Adrenal gland (tissue), 9 donors: ENCODE measurements at regions not wholly inside any gene's neighbourhood (a gene's known extent, or its start where the extent isn't known, plus 50 kb on each side); places are given as distances from the start of the nearest gene placed in this dataset.

Experiments
- DNase-seq, 7 donors: peaks; one replicate each; pipeline ENCODE4 v3.0.0-alpha.2; 2019 to 2020
- H3K27ac ChIP-seq, 5 donors: fragments of 200-600 bp; sonication (generic) in 4 of 5; 1 replicate in 3 of 5; 2 replicates in 2 of 5; pipeline versions ENCODE4 v1.5.1 to v1.8.0; 2016 to 2020; ENCODE audit warnings: mild to moderate bottlenecking in 1 of 5
- H3K27me3 ChIP-seq: fragments of 200-600 bp; 2 replicates; pipeline ENCODE4 v1.8.0; 2021
- H3K36me3 ChIP-seq, 2 donors: fragments of 200-600 bp; replicated peaks in 1 of 2; 1 replicate in 1 of 2; 2 replicates in 1 of 2; pipeline versions ENCODE4 v1.5.1 to v1.8.0; 2018 to 2022
- H3K4me1 ChIP-seq, 2 donors: fragments of 200-600 bp; replicated peaks in 1 of 2; 1 replicate in 1 of 2; 2 replicates in 1 of 2; pipeline versions ENCODE4 v1.5.1 to v1.8.0; 2018 to 2021
- H3K4me3 ChIP-seq, 4 donors: fragments of 200-600 bp; sonication (generic) in 3 of 4; one replicate each; pipeline ENCODE4 v1.5.1; 2016 to 2018
- H3K9me3 ChIP-seq, 3 donors: fragments of 200-600 bp; sonication (generic) in 1 of 3; replicated peaks in 1 of 3; 1 replicate in 2 of 3; 2 replicates in 1 of 3; pipeline versions ENCODE4 v1.5.1 to v1.8.0; 2016 to 2021
- CTCF ChIP-seq, 6 experiments: fragments of 450-650 bp in 4 of 6; fragments of 200-600 bp in 2 of 6; sonication (generic) in 1 of 6; IDR thresholded peaks; 1 replicate in 5 of 6; 2 replicates in 1 of 6; pipeline versions ENCODE4 v1.5.1 to v1.8.0; 2016 to 2021; ENCODE audit warnings: antibody characterized with exemption in 6 of 6, mild to moderate bottlenecking in 2 of 6, moderate library complexity in 1 of 6
- POLR2A ChIP-seq, 2 donors: fragments of 450-650 bp; IDR thresholded peaks; one replicate each; pipeline ENCODE4 v1.6.1; 2017; ENCODE audit warnings: antibody characterized with exemption in 2 of 2, mild to moderate bottlenecking in 2 of 2, moderate library complexity in 1 of 2
- WGBS, 4 donors: extraction: QIAGEN DNeasy Blood & Tissue Kit in 2 of 4; methylation state at CpG; one replicate each; pipeline versions ENCODE4 v1.1.5 to v1.1.7; 2013 to 2017; 5-methylcytosine and 5-hydroxymethylcytosine counted together
- intact Hi-C, 2 donors: fragments of 100-400 bp; cut with DNase I; formaldehyde crosslinking; loops; one replicate each; pipeline versions ENCODE4 v1.14.1 to v1.15.0; 2022 to 2023
- donor health status: healthy with polysubstance abuse.
- donor health status: Bipolar disorder and iron deficiency.
- donor health status: DM: yes; HTN: yes; CAD: no.
- donor health status: DM: no; HTN: no; CAD: no.
- donor health status: DM: no; HTN: no; CAD: no.

- Histone ChIP-seq H3K27me3 (no peaks in the 10 kb centered on the region), H3K4me3 (no peak overlapping the region), H3K27ac (no peak overlapping the region), H3K4me1 (no peaks in the 10 kb centered on the region), H3K36me3 (no peaks in the 10 kb centered on the region), H3K9me3 (peaks cover 0 to 6% (median 0%) of the 10 kb centered on the region in 3 donors)
- TF ChIP-seq POLR2A (IDR thresholded peaks at IDR 0.05) (no peak), CTCF (IDR thresholded peaks at IDR 0.05) (no peak)
- intact Hi-C loops, result no loop called here
- no peak for DNase-seq
These were observed 586.6 kb downstream of the RAPGEF2 start for GRCh38 chr4:159689526-159689925.

- Histone ChIP-seq H3K27ac (no peak overlapping the region), H3K36me3 (no peaks in the 10 kb centered on the region), H3K4me1 (no peaks in the 10 kb centered on the region), H3K27me3 (no peaks in the 10 kb centered on the region), H3K4me3 (no peak overlapping the region), H3K9me3 (no peaks in the 10 kb centered on the region)
- WGBS, 4 donors, result 78 to 92% (median 87%) methylated on average over 5 to 6 of the region's 6 CpGs
- TF ChIP-seq POLR2A (IDR thresholded peaks at IDR 0.05) (no peak), CTCF (IDR thresholded peaks at IDR 0.05) (no peak)
- no peak for DNase-seq
- intact Hi-C loops, result no loop called here
These were observed 594.7 kb downstream of the RAPGEF2 start for GRCh38 chr4:159697322-159698283.

DNA sequence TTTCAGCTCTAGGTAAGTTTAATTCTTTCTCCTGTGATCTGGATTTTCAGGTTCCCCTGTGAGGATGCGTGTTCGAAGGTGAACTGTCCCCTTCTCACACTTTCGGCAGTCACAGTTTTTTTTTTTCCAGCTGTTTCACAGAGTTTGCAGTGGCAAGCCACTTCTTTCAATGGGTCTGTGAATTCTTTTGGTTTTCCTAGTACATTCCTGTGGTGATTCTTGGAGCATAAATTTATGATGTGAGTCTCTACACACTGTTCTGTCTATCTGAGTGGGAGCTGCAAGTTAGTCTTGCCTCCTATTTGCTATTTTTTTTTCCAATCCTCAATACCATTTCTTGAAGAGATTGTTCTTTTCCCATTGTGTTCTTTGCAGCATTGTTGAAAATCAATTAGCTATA is 595.5 kb downstream of the RAPGEF2 start:
- no peaks in the 10 kb centered on the region for H3K4me1 ChIP-seq
- H3K9me3 ChIP-seq, result no peaks in the 10 kb centered on the region
- intact Hi-C loops, result no loop called here
- no peak for DNase-seq
- H3K27ac ChIP-seq, result no peak overlapping the region
- 86 to 95% (median 88%) methylated on average over 3 of the region's 3 CpGs for WGBS, 4 donors
- H3K27me3 ChIP-seq, result no peaks in the 10 kb centered on the region
- H3K36me3 ChIP-seq, result no peaks in the 10 kb centered on the region
- no peak overlapping the region for H3K4me3 ChIP-seq
- TF ChIP-seq CTCF (IDR thresholded peaks at IDR 0.05), result no peak
- no peak for TF ChIP-seq POLR2A (IDR thresholded peaks at IDR 0.05)

DNA sequence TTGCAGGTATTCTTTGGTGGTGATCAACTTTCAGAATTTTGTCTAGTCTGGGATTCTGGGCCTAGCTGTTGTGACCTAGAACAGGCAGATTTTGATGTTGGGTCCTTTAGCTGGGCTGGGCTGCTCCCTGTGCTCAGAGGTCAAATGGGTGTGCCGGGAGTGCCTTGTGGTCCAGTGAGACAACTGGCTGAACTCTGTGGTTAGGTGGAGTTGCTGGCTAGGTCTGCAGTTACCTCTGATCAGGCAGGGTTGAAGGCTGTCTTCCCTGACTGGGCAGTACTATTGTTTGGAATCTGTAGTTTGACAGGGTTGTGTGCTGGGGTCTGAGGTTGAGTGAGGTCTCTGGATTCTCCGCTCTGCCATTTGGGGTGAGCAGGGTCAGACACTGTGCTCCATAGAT is 599.3 kb downstream of the RAPGEF2 start:
- no peaks in the 10 kb centered on the region for H3K36me3 ChIP-seq
- 44 to 89% (median 70%) methylated on average over 2 of the region's 2 CpGs for WGBS, 4 donors
- no peaks in the 10 kb centered on the region for H3K4me1 ChIP-seq

More for the DNA sequence above, 599.3 kb downstream of the RAPGEF2 start:
- H3K9me3 ChIP-seq, result no peaks in the 10 kb centered on the region
- no peak overlapping the region for H3K27ac ChIP-seq
- no peak for DNase-seq
- TF ChIP-seq CTCF (IDR thresholded peaks at IDR 0.05) (no peak), POLR2A (IDR thresholded peaks at IDR 0.05) (no peak)
- intact Hi-C loops, result no loop called here
- H3K27me3 ChIP-seq, result no peaks in the 10 kb centered on the region
- no peak overlapping the region for H3K4me3 ChIP-seq
